ENCODE measurements at regions not wholly inside any gene's neighbourhood (a gene's known extent, or its start where the extent isn't known, plus 50 kb on each side); places are given as distances from the start of the nearest gene placed in this dataset.

GRCh38 chr11:32039149-32039548 is 51.7 kb upstream of the RCN1 start:
- no peak for DNase-seq

DNA sequence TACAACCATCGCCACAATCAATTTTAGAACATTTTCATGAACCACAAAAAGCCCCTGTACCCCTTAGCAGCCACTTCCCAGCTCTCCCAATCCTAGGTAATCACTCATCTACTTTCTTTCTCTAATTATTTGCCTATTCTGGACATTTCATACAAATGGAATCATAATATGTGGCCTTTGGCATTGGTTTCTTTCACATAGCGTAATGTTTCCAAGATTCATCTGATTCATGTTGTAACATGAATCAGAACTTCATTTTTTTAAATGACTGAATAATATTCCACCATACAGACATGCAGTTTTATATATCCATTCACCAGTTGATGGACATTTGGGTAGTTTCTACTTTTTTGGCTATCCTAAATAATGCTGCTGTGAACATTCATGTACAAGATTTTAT is 56.2 kb upstream of the RCN1 start:
- peak; percentile 63 for DNase-seq

DNA sequence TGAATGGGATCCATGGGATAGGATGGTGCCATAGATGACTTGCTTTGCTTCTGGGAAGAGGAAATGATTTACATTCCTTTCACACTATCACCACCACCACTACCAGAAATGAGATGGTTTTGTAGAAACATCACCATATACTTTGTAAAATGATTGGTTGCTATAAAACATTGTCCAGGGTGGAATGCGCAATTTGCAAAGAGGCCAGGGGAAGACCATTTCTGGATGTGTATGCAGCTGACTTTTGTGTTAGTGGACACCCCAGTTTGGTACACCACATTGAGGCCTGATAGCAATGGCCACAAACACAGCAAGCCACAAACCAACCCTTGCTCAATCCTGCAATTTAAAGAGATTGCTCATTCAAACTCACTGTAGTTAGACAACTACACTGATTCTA is 56.7 kb upstream of the RCN1 start:
- DNase-seq, result peak; percentile 99

GRCh38 chr11:32033491-32033890 is 57.4 kb upstream of the RCN1 start:
- DNase-seq, result peak; percentile 21

DNA sequence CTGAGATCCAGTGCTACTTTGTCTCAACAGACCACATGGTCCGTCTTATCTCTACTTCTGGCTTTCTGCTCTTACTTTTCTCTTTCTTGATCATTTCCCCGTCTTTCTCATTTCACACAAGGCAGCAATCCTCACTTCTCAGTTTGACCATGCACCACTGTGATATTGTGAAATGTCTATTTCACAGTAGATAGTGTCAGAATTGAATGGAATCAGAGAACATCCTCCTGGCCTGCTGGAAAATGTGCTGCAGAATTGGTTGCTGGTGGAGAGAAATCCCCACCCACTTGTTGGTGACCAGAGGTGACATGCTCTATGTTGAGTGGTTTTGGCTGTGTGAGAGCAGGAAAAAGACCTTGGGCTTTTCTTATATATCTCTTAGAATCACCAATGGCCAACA is 57.8 kb upstream of the RCN1 start:
- no peak for DNase-seq

DNA sequence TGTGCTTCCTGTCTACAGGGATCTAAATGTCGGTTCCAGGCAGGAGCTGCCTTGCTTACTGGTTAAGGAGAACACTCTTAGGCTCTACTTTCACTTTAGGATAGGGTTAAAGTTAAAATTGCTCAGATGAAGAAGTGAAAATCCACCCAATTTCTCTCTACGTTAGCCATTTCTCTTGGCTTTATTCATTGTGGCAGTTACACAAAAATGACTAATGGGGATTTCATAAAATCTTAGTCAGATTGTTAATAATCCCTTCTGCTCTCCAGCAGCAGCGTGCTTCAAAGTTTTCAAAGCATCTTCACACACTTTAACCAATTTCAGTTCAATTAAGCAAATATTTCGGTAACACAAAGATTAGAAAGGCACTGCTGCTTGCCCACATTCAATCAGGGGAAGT is 58.4 kb upstream of the RCN1 start:
- no peak for DNase-seq

GRCh38 chr11:32032052-32032451 is 58.8 kb upstream of the RCN1 start:
- no peak for DNase-seq

DNA sequence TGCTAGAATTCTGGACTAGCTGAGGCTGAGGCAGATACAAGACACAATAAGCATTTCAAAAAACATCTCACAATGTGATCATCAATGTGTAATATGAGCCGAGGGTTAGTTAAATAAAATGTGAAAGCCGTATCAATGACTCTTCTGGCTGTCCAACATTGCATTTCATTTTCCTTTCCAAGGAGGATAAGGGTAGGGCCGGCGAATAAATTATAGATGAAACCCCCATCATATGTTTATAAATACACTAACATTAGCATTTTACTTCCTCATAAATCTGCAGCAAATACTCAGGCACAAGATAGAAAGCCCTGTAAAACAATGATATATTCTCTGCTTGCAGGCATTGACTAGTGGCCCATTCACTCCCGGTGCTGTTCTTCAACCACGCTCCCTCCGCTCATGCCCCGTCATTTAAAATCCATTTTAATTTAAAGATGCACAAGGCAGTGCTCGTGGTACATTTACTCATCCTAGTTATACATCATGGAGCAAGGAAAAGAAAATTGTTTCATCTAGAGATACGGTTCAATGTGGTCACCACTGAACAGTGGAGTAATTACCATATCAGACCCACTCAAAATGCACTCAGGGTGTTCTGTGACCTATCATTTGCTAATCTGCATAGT is 59.9 kb upstream of the RCN1 start:
- no peak for DNase-seq

GRCh38 chr11:32029721-32030120 is 61.2 kb upstream of the RCN1 start:
- DNase-seq, result peak; percentile 48

- no peak for DNase-seq
Measured at GRCh38 chr11:32028201-32028600, 62.7 kb upstream of the RCN1 start.

GRCh38 chr11:32026766-32027165 is 64.1 kb upstream of the RCN1 start:
- DNase-seq, result no peak

DNA sequence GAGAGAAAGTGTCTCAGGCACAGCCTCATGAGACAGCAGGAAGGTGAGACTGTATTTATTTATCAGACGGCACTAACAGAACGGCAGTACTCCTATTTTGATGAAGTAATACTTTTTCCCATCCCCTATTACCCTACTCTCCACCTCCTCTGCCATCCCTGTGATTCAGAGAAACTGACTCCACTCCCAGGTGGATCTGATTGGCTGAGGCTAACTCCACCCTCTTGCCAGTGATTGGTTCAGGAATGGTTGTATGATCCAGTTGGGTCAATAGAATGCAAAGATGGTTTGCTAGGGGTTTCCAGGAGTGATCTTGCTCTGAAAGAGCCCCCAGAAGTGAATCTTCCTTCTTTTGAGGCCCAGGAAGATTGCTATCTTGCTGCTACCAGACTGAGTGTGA is 65.9 kb upstream of the RCN1 start:
- no peak for DNase-seq

- no peak for DNase-seq
Measured at GRCh38 chr11:32023370-32024305, 67.2 kb upstream of the RCN1 start.

- no peak for DNase-seq
Measured at GRCh38 chr11:32018672-32019071, 72.2 kb upstream of the RCN1 start.

DNA sequence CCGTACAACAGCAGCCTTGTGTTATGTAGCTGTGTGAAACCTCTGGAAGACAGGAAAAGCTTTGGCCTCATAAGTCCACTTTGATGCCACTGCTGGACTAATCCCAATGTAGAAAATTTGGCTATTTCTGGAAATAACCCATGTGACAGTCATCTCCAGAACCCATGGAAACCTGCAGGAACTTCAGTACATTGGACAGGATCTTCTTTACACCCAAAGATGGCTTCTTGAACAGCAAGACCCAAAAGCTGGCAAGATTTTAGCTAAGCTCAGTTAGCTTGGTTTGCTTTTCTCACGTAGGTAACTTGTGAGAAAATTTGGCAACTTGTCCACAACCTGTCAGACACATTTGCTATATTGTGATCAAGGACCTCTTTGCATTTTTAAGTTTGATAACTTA is 74.8 kb upstream of the RCN1 start:
- DNase-seq, result no peak

DNA sequence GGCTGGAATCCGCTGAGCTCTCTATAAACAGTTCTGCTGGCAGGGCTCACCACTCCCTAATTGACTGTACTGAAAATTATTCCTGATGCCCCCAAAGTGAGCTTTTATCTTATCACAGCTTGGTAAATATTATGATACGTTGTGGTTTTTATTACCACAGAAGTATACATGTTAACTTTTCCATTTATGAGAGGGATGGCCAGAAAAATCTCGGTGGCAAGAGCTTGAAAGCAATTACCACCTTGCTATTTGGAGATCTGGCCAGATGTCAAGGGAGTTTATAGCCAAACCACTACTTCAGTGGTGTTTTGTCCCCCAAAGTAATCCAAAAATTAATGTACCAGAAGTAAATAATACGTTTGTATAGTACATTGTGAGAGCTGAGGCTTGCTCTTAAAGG is 75.4 kb upstream of the RCN1 start:
- no peak for DNase-seq

DNA sequence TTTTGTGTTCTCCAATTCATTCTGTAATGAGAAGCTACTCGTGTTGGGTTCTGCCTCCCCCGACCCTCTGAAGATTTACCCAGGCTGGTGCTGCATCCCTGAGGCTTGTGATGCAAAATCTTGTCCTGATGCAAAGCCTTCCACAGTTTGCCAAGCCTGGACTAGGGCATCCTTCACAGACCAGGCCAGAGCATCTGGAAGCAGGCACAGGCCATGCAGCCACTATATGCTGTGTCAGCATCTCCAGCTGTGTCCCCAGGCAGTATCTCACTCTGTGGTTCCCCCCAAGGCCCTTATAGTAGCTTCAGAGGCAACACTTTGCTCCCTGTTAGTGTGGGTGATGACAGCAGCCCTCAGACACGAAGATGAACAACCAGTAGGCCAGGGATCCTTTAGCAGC is 77.3 kb upstream of the RCN1 start:
- DNase-seq, result no peak

DNA sequence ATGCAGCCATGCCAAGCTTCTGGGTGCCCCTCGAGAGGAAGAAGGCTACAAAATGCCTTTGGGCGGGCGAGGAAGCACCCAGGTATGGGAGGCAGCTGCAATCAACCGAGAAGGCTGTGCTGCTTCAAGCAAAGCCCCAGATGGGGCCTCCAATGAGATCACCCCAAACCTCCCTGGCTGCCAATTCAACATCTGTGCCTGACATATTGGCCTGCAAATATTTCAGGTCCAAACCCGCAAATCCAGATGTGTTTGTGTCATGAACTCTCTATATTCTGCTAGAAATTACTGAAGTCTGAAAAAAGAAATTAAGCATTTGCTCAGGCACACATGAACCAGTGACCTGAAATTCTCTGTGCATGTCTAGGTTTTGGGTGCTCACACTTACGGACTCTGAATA is 78.8 kb upstream of the RCN1 start:
- no peak for DNase-seq

GRCh38 chr11:32008880-32009551 is 81.9 kb upstream of the RCN1 start:
- no peak for DNase-seq

DNA sequence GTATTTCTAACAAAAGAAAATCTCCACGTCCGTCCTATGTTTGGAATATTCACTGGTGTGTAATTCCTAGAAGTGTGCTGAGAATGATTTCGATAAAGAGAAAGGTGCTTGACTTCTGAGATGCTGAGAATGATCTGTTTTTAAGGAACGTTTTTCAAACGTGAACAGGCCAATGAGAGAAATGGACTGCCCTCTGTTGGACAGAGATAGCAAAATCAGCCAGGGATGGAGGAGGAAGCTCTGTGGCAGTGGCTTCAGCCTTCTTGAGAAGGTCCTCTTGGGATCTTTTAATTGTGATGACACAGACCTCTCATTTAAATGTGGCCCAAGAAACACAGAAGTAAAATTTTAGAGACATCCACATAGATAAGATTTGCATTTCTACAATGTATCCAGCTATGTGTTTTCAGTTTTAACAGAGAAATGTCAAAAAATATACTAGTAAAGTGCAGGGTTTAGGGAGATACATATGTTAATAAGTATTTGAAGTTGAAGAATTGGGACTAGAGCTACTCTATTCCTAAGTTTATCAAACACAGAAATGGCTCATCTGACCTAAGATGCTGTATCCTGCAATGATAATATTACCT is 84.0 kb upstream of the RCN1 start:
- peak; percentile 37 for DNase-seq

GRCh38 chr11:32005786-32006416 is 85.0 kb upstream of the RCN1 start:
- DNase-seq, result peak; percentile 32

DNA sequence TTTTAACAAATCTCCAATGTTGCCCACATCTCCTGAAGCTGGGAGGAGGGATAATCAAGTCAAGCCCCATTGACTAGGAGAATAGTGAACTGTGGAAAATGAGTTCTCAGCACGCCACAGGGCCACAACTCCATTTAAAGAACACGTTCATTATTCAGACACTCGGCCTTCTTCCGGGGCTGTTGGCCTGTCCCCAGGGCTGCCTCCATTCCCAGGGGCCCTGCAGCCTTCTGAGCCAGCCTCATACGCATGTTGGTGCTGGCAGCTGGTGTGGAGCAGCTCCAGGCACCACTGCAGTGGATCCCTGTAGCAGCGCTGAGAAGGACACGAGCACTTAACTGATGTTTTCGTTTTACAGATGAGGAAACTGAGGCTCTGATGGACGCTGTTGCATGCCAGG is 87.5 kb upstream of the RCN1 start:
- no peak for DNase-seq

- peak; percentile 21 for DNase-seq
Measured at GRCh38 chr11:32002311-32002710, 88.6 kb upstream of the RCN1 start.
